ENCODE measurements at regions not wholly inside any gene's neighbourhood (a gene's known extent, or its start where the extent isn't known, plus 50 kb on each side); places are given as distances from the start of the nearest gene placed in this dataset.
"Not testable (repeated sequence)": the region's sequence is repeated elsewhere in the genome, so short reads cannot be mapped to it uniquely, and the experiment has no call there.

DNA sequence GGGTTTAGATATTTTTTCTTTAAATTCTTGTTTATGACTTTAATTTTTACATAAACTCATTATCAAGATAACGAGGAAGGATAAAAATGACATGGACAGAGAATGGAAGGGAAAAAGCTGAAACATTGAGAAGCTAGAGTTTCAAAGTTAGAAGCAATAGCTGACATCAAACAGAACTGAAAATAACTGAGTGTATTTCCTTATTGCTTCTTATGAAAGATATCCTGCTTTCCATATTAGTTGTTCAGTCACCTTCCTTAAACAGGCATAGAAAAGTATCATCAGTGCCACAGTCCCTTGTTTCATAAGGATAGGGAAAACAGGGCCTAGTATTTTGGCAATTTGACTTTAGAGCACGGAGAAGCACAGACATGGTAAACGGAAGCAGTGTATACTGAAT, 460.5 kb upstream of the GHITM start:
- no peak for DNase-seq

DNA sequence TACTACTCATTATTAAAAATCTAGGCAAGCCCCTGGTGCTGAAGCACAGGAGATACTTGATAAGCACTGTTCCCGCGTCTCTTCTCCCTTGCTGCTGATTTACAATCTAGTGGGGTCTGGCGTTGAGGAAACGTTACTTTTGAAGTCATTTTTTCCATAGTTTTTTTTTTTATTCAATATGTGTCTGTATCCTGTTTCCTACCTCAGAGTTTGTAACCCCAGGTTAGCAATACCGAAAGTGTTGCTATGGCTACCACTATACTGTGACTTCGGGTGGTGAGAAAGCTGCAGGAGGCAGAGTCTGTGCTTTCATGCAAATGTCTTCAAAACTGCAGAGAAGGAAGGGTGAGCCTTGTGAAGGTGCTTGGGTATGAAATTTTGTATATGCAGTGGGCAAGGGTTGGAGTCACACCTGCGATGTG, 458.8 kb upstream of the GHITM start:
- no peak for DNase-seq

DNA sequence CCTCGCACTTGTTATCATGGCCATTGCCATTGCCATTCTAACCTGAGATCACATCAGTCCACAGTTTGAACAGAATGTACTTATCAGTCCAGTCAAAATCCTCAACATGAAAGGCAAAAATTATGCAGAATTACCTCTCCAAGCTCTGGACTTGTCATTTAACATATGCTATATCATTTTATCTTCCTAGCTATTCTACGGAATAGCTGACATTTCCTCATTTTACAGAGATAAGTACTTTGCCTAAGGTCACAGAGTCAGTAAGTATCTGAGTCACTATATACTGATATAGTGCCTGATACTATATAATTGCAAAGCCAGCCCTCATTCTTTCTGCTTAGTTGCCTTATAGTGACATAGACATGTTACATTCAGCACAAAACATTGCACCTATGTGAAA, 456.9 kb upstream of the GHITM start:
- DNase-seq = no peak

DNA sequence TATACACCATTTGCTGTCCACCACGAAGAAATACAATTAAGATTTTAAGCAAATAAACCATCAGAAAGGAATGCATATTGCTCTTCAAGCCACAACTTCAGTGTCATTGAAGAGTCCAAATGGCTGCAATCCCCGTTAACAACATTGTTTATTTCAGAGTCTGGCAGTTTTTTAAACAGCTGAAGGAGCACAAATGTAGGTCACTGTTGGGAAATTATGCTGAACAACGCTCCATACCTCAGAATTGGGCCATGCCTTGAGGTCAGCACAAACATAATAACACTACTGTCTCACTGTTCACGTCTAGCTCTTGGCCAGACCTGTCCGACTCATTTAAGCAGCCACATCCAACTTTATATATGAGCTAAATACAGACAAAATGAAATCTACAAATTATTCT, 453.9 kb upstream of the GHITM start:
- no peak for DNase-seq

DNA sequence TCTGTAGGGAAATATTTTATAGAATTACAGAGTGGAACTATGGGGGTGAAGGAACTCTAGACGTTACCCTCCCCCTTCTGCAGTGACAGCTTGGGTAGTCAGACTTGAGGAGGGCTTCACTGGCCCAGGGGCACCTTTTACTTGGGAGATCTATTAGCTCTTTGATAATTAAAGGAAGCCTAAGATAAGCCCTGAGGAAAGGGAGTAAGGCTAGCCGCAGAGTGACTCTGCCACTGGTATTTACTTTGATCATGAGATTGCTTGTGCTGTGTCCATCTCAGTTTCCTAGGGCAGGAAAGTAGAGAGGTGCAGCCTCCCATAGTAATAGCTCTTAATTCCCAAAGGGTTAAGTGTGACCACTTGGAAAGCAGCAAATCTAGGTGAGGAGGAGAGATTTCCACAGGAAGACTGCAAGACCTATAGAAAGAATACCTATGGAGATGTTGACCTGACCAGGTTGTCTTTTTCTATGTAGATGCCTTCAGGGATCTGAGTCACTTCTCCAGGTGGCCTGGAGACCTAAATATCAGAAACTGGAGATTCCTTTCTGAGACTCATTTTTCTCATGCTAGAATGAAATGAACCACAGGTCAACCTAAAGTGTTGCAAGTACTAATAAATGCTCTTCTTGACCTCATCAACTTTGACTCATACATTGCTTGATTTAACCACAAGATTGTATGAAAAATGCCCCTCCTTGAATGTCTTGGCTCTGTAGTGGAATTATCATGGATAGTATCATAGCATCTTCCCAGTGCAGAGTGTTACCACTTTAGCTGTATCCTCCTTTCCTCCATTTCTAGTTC, 447.3 kb upstream of the GHITM start:
- DNase-seq = no peak

DNA sequence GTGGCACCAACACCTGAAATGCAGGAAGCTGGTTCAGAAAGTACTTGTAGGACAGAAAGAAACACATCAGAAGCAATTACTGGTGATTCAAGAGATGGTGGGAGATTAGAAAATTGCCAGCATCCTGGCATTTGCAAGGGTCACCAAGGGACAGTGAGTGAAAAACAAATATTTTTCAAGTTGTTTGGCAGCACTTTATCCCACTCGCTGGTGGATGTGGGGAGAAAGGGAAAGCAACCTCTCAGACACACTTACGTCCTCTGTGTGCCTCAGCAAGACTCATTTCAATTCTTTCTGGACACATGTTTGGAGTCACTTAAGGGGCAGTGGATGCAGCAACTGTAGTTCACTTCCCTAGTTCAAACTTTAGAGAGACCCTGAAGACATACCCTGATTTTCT, 440.4 kb upstream of the GHITM start:
- DNase-seq = no peak

DNA sequence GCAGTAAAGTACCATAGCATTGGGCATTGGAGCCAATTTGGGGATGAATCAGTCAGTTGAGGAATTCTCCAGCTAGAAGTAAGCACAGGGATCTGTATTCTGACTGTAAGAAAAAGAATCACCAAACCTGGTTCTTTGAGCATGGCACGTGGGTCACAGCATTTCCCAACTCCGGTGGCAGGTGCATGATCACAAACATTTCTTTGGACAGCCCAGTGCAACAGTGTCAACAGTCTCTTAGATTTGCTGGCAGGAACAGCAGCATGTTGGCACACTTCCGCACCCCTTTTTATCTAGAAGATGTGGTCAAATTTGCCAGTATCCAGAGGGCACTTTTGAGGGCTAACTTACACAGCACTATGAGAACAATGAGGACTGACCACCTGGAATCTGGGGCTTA, 437.5 kb upstream of the GHITM start:
- DNase-seq = no peak

DNA sequence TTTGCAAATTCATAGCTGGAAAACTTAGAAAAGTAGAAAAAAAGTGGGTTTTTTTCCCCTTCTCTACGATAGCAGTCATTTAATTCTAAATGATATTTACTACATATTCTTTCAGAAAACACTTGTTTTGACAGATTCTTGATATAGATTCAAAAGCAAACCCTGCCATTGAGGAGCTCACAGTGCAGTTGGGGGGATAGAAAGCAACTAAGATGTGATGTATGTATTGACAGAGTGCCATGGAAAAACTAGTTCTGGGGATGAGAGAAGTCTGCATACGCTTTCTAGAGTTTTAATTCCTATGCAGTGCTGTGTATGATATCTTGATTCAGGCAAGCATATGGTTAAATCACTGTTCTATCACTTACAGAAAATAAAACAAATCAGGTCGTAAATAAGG, 436.6 kb upstream of the GHITM start:
- DNase-seq = no peak

DNA sequence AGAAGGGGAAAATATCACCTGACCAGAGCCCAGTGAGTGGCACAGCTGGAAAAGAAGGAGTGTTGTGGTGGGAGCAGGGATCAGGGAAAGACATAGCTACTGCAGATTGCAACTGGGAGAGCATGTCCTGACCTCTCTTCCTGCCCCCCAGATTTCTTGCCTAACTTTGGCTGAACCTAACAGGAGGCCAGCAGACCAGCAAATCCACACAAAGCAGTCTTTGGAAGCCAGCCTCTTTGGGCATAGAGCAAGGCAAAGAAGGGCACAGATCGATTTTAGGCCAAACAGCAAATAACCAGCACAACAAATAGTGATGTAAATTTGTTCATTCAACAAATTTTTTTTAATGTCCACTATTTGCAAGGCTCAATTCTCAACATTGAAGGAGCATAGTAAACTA, 433.2 kb upstream of the GHITM start:
- DNase-seq = no peak

DNA sequence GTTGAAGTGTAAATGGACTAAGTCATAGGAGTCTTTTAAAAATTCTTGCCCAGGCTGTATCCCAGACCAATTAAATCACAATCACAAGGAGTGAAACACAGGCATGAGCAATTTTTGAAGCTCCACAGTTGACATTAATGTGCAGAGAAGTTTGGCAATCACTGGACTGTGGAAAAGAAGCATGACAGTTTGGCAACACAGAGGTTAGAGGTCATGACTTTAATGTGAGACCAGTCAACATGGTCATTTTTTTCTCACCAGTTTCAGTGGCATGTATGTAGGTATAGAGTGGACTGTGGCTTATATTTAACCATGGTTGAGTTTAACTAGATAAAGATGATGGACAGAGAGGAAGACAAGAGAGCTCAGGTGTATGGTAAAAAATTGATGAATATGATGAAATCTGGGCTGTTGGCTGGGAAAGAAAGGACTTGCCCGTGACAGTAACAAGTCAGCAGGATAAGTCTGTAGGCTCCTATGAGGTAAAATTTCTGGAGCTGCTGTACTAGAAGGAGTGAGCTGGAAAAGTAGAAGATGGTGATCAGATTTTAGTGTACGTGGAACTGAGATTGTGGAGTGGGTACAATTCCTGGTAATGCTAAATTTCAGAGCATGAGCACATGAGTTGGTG, 432.2 kb upstream of the GHITM start:
- DNase-seq = no peak

DNA sequence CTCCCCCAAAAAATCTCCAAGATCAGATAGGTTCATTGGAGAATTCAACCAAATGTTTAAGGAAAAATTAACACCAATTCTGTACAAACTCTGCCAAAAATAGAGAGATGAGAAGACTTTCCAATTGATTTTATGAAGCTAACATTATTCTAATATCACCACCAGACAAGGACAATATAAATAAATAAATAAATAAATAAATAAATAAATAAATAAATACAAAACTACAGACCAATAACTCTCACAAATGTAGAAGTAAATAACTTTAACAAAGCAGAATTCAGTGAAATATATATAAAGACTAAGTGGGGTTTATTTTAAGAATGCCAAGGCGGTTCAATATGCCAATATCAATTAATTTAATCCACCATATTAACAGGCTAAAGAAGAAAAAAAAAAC, 425.9 kb upstream of the GHITM start:
- DNase-seq = no peak

DNA sequence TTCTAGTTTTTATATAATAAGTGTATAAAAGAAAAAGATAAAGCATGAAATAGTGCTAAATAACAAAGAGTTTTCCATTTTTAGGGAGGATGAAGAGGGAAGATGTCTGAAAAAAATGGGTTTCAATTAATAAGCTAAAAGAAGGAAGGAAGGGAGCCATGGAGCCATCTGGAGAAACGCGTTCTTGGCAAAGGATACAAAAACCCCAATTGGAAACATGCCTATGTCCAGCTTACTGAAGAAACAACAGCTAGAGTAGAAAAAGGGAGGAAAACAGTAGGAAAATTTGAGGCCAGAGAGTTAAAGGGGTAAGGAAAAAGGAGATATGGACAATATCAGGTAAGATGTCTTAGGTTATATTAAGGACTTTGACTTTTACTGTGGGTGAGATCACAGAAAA, 416.2 kb upstream of the GHITM start:
- DNase-seq = no peak

DNA sequence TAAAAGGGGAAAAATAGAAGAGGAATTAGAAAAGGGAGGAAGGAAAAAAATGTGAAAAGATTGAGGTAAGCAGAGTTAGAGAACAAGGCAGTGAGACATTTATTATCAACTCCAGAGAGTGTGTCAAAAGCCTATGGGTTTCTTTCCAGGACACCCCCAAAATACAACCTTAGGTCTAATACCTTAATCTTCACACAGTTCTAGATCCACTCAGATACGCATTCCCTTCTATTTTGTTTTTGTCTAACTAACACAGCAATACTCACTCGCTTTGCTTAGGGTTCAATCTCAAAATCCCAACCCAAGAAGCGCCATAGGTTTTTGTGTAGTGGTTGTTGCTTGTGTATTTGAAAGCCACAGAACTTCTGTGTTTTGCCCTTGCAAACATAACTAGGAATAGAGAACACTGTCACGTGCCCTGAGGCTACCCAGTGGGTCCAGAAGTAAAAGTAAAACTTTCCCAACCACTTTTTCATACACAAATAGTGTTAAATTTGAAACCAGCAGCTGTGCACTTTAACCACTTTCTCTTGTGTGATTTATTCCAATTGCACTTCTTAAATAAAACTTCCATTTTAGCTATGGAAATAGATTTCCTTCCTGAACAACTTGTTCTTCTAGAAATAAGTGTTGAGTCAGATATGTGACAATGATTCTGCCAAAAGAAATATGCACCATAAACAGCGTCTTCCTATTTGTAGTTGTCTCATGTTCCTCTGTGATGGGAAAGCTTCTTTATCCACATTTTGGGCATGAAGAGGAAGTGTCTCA, 414.7 kb upstream of the GHITM start:
- no peak for DNase-seq

DNA sequence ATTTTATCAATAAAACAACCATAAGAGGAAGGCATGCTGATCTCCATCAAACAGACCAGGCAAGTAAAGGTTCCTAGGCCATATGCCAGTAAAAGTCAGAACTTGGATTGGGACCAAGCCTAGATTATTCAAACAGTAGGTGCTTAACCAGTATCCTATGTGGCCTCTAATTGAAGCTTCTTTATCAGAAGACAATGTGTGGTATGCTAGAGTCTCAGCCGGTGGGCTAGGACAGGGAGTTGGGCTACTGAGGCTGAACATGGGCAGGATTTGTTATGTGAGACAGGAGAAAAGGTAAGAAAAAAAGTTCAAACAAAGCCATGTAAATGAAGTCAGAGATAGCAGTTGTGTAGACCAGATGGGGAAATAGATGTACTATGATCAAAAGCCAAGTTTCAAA, 413.7 kb upstream of the GHITM start:
- DNase-seq = no peak

DNA sequence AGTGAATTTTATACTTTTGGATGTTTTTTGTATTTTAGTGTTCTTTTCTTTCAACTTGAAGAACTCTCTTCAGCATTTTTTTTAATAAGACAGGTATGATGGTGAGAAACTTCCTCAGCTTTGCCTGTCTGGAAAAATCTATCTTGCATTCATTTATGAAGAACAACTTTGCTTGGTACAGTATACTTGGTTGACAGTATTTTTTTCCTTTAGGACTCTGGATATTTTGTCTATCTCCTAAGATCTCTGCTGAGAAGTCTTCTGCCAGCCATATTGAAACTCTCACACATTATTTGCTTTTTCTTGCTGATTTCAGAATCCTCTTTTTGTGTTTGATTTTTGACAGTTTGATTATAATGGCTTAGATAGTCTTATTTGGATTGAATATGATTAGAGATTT, 405.0 kb upstream of the GHITM start:
- no peak for DNase-seq

DNA sequence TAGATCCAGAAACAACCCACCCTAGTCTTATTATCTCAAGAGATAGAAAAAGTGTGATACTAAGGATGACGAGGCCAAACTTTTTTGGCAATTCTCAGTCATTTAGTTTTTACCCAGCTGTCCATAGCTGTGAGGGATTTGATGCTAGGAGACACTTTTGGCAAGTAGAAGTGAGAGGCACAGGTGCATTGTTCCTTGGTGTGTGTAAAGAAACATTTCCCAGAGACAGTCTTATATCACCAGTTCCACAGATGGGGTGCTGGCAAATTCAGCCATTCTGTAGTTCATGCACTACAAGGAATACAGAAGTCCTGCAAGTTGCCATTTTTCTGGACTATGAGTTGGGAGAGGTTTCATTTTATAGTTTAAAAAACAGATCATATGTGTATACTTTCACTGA, 403.3 kb upstream of the GHITM start:
- no peak for DNase-seq

DNA sequence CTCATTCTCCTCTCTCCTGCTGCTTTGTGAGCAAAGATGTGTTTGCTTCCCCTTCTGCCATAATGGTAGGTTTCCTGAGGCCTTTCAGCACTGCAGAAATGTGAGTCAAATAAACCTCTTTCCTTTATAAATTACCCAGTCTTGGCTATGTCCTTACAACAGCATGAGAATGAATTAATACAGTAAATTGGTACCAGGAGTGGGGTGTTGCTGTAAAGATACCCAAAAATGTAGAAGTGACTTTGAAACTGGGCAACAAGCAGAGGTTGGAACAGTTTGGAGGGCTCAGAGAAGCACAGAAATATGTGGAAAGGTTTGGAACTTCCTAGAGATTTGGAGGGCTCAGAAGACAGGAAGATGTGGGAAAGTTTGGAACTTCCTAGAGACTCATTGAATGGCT, 388.7 kb upstream of the GHITM start:
- no peak for DNase-seq

DNA sequence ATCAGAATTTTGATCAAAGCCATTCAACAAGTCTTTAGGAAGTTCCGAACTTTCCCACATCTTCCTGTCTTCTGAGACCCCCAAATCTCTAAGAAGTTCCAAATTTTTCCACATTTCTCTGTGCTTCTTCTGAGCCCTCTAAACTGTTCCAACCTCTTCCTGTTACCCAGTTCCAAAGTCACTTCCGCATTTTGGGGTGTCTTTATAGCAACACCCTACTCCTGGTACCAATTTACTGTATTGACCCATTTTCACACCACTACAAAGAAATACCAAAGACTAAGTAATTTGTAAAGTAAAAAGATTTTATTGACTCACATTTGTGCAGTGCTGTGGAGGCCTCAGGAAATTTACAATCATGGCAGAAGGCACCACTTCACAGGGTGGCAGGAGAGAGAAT, 385.8 kb upstream of the GHITM start:
- DNase-seq = no peak

DNA sequence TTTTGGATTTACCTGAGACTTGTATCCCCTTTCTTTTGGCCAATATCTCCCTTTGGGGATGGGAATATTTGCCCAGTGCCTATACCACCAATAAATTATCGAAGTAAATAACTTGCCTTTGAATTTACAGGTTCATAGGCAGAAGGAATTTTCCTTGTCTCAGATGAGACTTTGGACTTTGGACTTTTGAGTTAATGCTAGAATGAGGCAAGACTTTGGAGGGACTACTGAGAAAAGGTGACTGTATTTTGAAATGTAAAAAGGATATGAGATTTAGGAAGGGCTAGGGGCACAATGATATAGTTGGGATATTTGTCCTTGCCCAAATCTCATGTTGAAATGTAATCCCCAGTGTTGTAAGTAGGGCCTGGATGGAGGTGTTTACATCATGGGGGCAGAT, 384.5 kb upstream of the GHITM start:
- DNase-seq = no peak

DNA sequence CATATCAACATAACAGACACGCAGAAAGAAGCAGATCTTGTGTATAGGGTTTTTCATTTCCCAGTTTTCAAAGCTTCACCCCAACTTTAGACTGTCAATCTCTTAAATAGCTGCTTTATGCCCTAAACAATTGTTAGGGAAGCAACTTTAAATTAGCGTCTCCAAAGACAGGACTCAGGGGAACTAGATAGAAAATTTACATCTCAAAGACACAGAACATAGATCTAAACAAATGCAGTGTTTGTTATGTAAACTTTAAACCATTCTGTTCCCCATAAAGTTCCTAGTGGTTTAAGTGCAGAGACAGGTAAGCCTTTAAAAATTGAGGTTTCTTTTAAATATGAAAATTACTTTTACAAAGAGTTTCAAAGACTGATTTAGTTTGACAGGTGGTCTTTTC, 379.2 kb upstream of the GHITM start:
- no peak for DNase-seq

DNA sequence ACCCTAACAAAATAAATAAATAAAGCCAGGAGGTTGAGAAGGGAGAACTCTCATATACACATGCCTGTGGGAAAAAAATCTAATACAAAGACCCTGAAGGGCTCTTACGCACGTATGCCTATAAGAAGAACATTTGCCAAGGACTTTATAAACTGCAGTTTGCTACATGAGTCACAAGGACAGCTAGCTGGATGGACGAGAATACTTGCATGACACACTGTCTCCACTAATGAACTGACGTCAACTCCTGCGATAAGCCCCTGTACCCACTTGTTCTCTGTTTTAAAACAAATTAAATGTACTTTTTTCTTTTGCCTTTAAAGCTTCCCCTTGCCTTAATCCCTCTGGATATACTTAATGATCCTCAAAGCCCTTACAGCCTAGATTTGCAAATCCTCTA, 374.6 kb upstream of the GHITM start:
- DNase-seq = no peak

DNA sequence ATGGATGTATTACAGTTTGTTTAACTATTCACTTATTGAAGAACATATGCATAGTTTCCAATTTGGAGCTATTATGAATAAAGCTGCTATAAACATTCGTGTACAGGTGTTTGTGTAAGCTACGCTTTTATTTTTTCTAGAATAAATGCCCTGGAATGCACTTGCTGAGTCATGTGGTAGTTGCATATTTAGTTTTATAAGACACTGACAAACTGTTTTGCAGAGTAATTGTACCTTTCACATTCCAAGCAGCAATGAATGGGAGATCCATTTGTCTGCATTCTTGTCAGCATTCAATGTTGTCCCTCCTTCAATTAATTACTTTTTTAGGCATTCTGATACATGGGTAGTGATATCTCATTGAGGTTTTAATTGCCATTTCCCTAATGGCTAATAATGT, 373.6 kb upstream of the GHITM start:
- no peak for DNase-seq

DNA sequence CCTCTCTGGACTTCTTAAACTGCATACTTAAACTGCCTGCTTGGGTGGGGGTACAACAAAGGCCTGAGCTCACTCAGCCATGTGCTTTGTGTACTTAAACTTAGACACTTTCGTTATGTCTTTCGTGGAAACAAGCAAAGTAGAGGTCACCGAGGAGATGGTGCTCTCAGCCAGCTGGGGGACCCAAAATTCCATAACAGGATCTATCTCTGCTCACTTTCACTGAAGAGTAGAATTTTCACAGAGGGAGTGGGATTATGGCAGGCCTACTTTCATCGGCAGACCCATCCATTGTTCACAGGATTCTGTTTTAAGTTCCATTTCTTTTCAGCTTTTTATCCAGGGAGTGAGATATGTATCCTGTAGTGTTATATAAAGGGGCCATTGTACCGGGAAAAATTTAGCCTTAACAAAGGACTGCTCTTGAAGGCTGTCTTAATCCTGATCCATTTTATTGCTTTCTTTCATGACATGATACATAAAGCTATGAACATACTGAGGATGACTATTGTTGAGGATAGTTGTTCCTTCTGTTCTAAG, 370.0 kb upstream of the GHITM start:
- no peak for DNase-seq

DNA sequence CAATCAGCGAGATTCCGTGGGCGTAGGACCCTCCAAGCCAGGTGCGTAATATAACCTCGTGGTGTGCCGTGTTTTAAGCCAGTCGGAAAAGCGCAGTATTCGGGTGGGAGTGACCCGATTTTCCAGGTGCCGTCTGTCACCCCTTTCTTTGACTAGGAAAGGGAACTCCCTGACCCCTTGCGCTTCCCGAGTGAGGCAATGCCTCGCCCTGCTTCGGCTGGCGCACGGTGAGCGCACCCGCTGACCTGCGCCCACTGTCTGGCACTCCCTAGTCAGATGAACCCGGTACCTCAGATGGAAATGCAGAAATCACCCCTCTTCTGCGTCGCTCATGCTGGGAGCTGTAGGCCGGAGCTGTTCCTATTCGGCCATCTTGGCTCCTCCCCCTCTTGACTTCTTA, 352.6 kb upstream of the GHITM start:
- DNase-seq = not testable (repeated sequence)
